Ovary (tissue), 7 donors: ENCODE measurements at regions not wholly inside any gene's neighbourhood (a gene's known extent, or its start where the extent isn't known, plus 50 kb on each side); places are given as distances from the start of the nearest gene placed in this dataset.

Experiments used
- DNase-seq, 5 donors: peaks; one replicate each; pipeline ENCODE4 v3.0.0-alpha.2; 2019 to 2020
- H3K27ac ChIP-seq, 2 donors: fragments of 200-600 bp; one replicate each; pipeline versions ENCODE4 v1.5.1 to v1.8.0; 2019 to 2022
- H3K27me3 ChIP-seq: fragments of 200-600 bp; one replicate; pipeline ENCODE4 v1.8.0; 2022
- H3K36me3 ChIP-seq: fragments of 200-600 bp; sonication (generic); one replicate; pipeline ENCODE4 v1.5.1; 2019
- H3K4me1 ChIP-seq: one replicate; pipeline ENCODE4 v1.8.1; 2013; ENCODE audit warnings: mild to moderate bottlenecking, moderate library complexity; ENCODE audit not compliant: insufficient read depth
- H3K4me3 ChIP-seq: fragments of 200-600 bp; sonication (generic); one replicate; pipeline ENCODE4 v1.5.1; 2017
- H3K9me3 ChIP-seq, 2 donors: fragments of 200-600 bp in 1 of 2; sonication (generic) in 1 of 2; one replicate each; pipeline versions ENCODE4 v1.5.1 to v1.8.1; 2013 to 2019; ENCODE audit warnings: mild to moderate bottlenecking in 1 of 2, moderate library complexity in 1 of 2
- CTCF ChIP-seq, 3 donors: fragments of 450-650 bp in 2 of 3; fragments of 200-600 bp in 1 of 3; IDR thresholded peaks; one replicate each; pipeline versions ENCODE4 v1.5.1 to v1.8.0; 2016 to 2022; ENCODE audit warnings: antibody characterized with exemption in 3 of 3, mild to moderate bottlenecking in 1 of 3
- EP300 ChIP-seq: sonication (generic); formaldehyde crosslinking; IDR thresholded peaks from one replicate; pipeline ENCODE4 v1.6.1; 2017; ENCODE audit warnings: antibody characterized with exemption
- POLR2A ChIP-seq: fragments of 450-650 bp; IDR thresholded peaks from one replicate; pipeline ENCODE4 v1.6.1; 2017; ENCODE audit warnings: antibody characterized with exemption, mild to moderate bottlenecking, moderate library complexity
- WGBS, 3 donors: extraction: QIAGEN DNeasy Blood & Tissue Kit in 1 of 3; methylation state at CpG; one replicate each; pipeline versions ENCODE4 v1.1.5 to v1.1.7; 2013 to 2017; 5-methylcytosine and 5-hydroxymethylcytosine counted together
- intact Hi-C, 4 donors: fragments of 100-400 bp; cut with DNase I; formaldehyde crosslinking; loops; one replicate each; pipeline versions ENCODE4 v1.11.0 to v1.15.1; 2022 to 2023
- donor health status: DM: no; HTN: no; CAD: no; lungs with moderate emphysema.
- donor health status: DM: no; HTN: no; CAD: no.
- donor health status: Bipolar disorder and iron deficiency.
- donor health status: DM: no; HTN: no; CAD: no.
- donor health status: DM: yes; HTN: yes; CAD: no.

- H3K27ac ChIP-seq: no peak overlapping the region
- TF ChIP-seq EP300 (no peak), POLR2A (no peak), CTCF (IDR thresholded peaks at IDR 0.05) (no peak)
- H3K4me3 ChIP-seq: no peak overlapping the region
- intact Hi-C loops: no loop called here
- no peaks in the 10 kb centered on the region for H3K27me3 ChIP-seq
- H3K4me1 ChIP-seq: no peaks in the 10 kb centered on the region
- no peaks in the 10 kb centered on the region for H3K36me3 ChIP-seq
- H3K9me3 ChIP-seq: no peaks in the 10 kb centered on the region
- peak in 1 of 5 donors; percentile 58 for DNase-seq
- WGBS, 3 donors: 20 to 27% (median 20%) methylated on average over 9 of the region's 9 CpGs
These were observed 101.7 kb upstream of the PMEPA1 start for GRCh38 chr20:57811374-57812020.

- no peak overlapping the region for H3K27ac ChIP-seq
- no peak overlapping the region for H3K4me3 ChIP-seq
- no peak for TF ChIP-seq CTCF (IDR thresholded peaks at IDR 0.05)
- TF ChIP-seq POLR2A: no peak
- no peak for TF ChIP-seq EP300
- no peak for DNase-seq
- H3K36me3 ChIP-seq: no peaks in the 10 kb centered on the region
- 78 to 88% (median 79%) methylated on average over 22 to 26 of the region's 26 CpGs for WGBS, 3 donors
- intact Hi-C loops: no loop called here
- H3K9me3 ChIP-seq: no peaks in the 10 kb centered on the region
- no peaks in the 10 kb centered on the region for H3K27me3 ChIP-seq
- H3K4me1 ChIP-seq: no peaks in the 10 kb centered on the region
These were observed 100.9 kb upstream of the PMEPA1 start for GRCh38 chr20:57810511-57811373.

- intact Hi-C loops: no loop called here
These were observed 99.9 kb upstream of the PMEPA1 start for GRCh38 chr20:57809661-57810172.

GRCh38 chr20:57809149-57809548, 99.3 kb upstream of the PMEPA1 start:
- no peak overlapping the region for H3K27ac ChIP-seq
- H3K4me1 ChIP-seq: no peaks in the 10 kb centered on the region
- no peaks in the 10 kb centered on the region for H3K9me3 ChIP-seq
- no peaks in the 10 kb centered on the region for H3K36me3 ChIP-seq
- 89 to 95% (median 91%) methylated on average over 5 of the region's 5 CpGs for WGBS, 3 donors
- no peaks in the 10 kb centered on the region for H3K27me3 ChIP-seq
- no peak for DNase-seq
- TF ChIP-seq CTCF (IDR thresholded peaks at IDR 0.05): no peak
- TF ChIP-seq POLR2A: no peak
- TF ChIP-seq EP300: no peak
- H3K4me3 ChIP-seq: no peak overlapping the region
- intact Hi-C loops: no loop called here

More at GRCh38 chr20:57809661-57810172, 99.9 kb upstream of the PMEPA1 start:
- H3K9me3 ChIP-seq: no peaks in the 10 kb centered on the region
- no peaks in the 10 kb centered on the region for H3K36me3 ChIP-seq
- no peaks in the 10 kb centered on the region for H3K4me1 ChIP-seq
- no peaks in the 10 kb centered on the region for H3K27me3 ChIP-seq
- TF ChIP-seq POLR2A: no peak
- TF ChIP-seq EP300: no peak
- no peak for TF ChIP-seq CTCF (IDR thresholded peaks at IDR 0.05)
- H3K27ac ChIP-seq: no peak overlapping the region
- no peak for DNase-seq
- H3K4me3 ChIP-seq: no peak overlapping the region
- 88 to 92% (median 92%) methylated on average over 14 of the region's 14 CpGs for WGBS, 3 donors
